ENCODE measurements at regions not wholly inside any gene's neighbourhood (a gene's known extent, or its start where the extent isn't known, plus 50 kb on each side); places are given as distances from the start of the nearest gene placed in this dataset.

GRCh38 chr7:138257459-138258196 is 181.4 kb downstream of the AKR1D1 start:
- DNase-seq, result peak in 1 of 3 donors; percentile 40

- DNase-seq, result no peak
Observed at GRCh38 chr7:138258197-138258559, 181.9 kb downstream of the AKR1D1 start.

- DNase-seq, result no peak
Observed at GRCh38 chr7:138259675-138260074, 183.4 kb downstream of the AKR1D1 start.

DNA sequence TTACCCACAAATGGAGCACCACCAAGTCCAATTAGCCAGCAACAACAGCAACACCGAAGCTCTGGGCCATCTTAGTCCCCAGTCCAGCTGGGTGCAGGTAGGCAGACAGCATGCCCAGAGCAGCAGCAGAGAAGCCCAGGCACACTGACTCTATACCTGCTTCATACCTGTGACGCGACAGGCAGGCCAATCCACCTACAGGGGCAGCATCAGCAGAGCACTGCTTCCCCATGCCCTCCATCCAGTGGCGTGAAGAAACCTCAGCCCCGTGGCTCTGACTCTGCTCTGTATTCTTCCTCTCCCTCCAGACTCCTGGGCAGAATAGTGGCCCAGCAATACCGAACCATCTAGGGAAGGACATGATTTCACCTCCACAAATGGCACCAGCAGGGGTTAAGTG is 191.7 kb downstream of the AKR1D1 start:
- no peak for DNase-seq

- DNase-seq, result no peak
Observed at GRCh38 chr7:138276891-138277290, 183.2 kb upstream of the TRIM24 start.

DNA sequence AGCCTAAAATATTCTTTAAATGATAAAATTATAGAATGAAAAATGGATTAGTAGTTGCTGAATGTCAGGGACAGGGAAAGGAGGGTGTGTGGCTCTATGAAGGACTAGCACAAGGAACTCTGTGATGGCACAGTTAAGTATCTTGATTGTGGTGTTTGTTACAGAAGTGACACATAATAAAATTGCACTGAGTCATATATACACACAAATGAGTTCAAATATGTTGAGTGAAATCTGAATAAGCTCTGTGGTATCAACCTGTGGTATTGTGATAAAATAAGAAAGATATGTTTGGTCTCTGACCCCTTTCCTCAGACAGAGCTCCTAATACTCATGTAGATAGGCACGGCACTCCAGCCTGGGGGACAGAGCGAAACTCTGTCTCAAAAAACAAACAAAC is 181.5 kb upstream of the TRIM24 start:
- DNase-seq, result no peak

DNA sequence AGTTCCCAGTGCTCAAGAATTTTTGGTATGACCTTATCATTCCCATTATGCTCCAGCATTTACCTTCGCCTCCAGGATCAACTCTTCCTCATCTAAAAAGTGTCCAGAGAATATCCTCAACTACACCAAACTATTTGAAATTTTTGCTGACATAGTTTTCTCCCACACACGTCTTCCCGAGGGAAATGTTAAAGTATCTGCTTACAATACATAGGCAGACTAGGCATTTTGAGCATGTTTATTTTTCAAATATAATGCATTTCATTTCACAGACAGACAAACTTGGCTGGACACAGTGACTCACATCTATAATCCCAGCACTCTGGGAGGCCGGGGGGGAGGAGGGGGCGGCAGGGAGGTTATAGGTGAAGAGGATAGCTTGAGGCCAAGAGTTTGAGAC is 177.1 kb upstream of the TRIM24 start:
- no peak for DNase-seq

- DNase-seq, result no peak
Observed at GRCh38 chr7:138285129-138285528, 174.9 kb upstream of the TRIM24 start.

DNA sequence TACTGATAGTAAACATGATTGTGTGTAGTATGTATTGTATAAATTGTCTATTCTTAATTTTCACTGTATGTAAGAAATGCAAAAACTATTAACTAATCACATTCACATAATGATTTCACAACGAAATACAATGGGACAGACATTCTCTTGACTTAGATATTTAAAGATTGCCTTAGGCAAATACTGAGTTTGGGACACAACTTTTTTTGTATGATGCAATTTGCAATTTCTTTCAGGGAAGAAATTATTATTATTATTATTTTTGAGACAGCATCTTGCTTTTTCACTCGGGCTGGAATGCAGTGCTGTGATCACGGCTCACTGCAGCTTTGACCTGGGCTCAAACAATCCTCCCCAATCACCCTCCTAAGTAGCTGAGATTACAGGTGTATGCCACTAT is 173.2 kb upstream of the TRIM24 start:
- DNase-seq, result no peak

DNA sequence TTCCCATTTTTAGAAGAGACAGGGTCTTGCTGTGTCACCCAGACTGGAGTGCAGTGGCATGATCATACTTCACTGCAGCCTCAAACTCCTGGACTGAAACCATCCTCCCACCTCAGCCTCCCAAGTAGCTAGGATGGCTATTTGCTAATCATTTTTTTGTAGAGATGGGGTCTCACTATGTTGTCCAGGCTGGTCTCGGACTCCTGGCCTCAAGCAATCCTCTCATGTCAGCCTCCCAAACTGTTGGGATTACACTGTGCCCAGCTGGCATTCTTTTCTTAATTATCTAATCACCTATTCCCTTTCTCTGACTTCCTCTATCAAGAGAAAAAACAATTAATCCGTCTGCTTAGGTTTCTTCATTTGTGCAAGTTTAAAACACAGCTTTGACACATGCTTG is 172.5 kb upstream of the TRIM24 start:
- DNase-seq, result no peak

DNA sequence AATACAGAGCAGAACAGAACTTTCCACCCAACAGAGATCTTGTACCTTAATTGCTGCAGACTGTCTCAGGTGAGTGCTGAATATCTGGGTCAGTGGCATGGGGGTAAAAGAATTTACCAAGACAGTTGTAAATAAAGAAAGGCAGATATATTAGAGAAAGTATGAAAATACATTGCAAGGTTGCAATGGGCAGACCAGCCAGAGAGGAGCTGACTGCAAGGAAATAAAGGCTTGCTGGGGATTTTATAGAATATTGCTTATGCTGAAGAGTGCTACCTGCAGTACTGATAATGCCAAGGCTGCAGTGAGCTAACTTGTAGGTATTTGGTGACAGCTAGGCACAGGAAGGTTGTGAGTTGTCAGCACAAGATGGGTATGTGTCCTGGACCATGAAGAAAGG is 171.0 kb upstream of the TRIM24 start:
- DNase-seq, result no peak

DNA sequence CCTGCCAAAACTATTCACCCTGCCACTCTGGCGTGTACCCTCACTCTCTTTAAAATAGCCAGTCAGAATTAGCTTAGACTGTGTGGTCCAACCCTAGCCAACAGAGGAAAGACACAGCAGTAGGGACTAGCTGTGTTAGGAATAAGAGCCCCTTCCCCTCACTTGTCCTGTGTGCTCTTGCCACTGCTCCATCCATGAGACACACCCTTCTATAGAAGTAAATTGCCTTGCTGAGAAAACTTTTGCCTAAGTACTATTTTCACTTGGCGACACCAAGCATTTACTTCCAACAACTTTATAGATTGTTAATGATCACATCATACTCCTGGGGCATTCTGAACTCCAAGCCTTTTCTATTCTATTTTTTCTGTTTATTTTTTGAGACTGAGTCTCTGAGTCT is 170.2 kb upstream of the TRIM24 start:
- no peak for DNase-seq

GRCh38 chr7:138292951-138293350 is 167.1 kb upstream of the TRIM24 start:
- DNase-seq, result no peak

DNA sequence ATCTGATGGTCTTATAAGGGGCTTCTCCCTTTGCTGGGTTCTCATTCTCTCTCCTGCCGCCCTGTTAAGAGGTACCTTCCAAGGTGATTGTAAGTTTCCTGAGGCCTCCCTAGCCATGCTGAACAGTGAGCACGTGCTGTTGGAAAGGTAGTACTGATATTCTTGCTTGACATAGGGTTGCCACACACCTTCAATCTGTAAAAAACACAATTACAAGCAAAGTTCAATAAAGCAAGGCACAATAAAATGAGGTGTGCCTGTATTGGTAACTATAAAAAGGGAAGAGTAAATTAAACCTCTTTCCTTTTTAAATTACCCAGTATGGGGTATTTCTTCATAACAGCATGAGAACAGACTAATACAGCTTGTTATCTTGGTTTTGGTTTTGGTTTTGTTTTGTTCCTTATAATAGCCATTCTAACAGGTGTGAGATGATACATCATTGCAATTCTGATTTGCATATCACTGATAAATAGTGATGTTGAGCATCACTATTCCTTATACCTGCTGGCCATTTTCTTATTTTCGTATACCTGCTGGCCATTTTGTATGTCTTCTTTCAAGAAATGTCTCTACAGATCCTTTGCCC is 164.9 kb upstream of the TRIM24 start:
- no peak for DNase-seq

- DNase-seq, result no peak
Observed at GRCh38 chr7:138297526-138297925, 162.5 kb upstream of the TRIM24 start.

- DNase-seq, result no peak
Observed at GRCh38 chr7:138299066-138299465, 161.0 kb upstream of the TRIM24 start.

GRCh38 chr7:138303230-138304070 is 156.6 kb upstream of the TRIM24 start:
- no peak for DNase-seq

GRCh38 chr7:138304071-138304320 is 156.1 kb upstream of the TRIM24 start:
- DNase-seq, result no peak

DNA sequence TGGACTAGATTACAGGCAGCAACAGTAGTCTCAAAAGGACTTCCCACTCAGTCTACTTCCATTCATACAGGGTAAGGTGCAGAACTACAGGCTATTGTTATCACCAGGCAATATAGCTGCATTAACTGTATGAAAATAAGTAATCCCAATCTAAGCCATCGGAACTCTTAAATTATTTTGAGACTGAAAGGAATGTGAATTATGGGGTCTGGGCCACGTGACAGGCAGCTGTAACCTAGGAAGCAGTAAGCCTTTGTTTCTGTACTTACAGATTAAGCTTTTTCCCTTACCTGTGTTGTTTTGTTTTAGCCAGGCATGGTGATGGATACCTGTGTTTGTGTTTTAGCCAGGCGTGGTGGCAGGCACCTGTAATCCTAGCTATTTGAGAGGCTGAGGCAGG is 152.4 kb upstream of the TRIM24 start:
- no peak for DNase-seq

GRCh38 chr7:138308136-138308535 is 151.9 kb upstream of the TRIM24 start:
- no peak for DNase-seq

DNA sequence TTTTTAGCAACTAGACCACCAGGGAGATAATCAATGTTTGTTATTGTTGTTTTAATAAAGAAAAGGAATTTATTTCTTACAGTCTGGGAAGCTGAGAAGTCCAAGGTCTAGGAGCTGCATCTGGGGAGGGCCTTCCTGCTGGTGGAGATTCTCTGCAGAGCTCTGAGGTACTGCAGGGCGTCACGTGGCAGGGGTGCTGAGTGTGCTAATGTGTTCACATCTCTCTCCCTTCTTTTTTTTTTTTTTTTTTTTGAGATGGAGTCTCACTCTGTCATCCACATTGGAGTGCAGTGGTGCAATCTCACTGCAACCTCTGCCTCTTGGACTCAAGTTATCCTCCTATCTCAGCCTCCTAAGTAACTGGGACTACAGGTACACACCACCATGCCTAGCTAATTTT is 150.9 kb upstream of the TRIM24 start:
- no peak for DNase-seq

DNA sequence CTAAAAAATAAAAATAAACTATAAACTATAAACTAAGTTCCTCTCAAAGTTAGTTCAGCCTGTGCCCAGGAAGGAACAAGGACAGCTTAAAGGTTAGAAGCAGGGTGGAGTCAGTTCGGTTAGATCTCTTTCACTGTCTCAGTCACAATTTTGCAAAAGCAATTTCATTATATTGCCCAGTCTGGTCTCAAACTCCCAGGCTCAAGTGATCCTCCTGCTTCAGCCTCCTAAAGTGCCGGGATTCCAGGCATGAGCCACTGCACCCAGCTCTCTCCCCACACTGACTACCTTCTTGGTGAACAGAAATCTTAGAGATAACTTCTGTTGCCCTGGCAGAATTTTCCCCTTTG is 146.3 kb upstream of the TRIM24 start:
- DNase-seq, result no peak

- no peak for DNase-seq
Observed at GRCh38 chr7:138316421-138317043, 143.5 kb upstream of the TRIM24 start.
